ENCODE measurements at regions not wholly inside any gene's neighbourhood (a gene's known extent, or its start where the extent isn't known, plus 50 kb on each side); places are given as distances from the start of the nearest gene placed in this dataset.

DNA sequence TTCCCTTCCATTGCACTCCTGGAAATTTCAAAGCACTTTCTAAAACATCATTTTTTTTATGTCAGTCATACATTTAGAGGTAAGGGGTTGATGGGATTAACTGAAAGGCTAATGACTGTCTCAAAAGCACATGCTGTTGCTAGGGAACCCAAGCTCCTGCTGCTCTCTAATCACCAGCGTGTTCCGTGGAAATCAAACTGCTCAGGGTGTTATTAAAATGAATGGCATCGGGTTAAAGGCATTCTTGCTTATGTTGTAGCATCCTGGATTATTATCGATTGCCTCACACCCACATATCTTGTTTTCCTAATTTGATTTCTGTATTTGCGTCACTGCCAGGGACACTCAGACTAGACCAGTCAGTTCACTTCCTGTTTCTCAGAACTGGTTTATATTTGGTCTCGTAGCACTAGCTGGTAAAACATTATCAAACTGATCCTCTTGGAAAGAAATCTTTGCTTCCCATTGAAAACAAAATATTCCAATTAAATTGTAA is 216.5 kb upstream of the MKLN1 start:
- POLR2A ChIA-PET: no interaction called here
- CTCF ChIA-PET: interaction anchor here (0.6 to 0.7 kb wide), 3 partner anchors 239 to 355 kb away, joined by 3 to 4 read pairs (median 3); no protein-coding TSS in a partner anchor

DNA sequence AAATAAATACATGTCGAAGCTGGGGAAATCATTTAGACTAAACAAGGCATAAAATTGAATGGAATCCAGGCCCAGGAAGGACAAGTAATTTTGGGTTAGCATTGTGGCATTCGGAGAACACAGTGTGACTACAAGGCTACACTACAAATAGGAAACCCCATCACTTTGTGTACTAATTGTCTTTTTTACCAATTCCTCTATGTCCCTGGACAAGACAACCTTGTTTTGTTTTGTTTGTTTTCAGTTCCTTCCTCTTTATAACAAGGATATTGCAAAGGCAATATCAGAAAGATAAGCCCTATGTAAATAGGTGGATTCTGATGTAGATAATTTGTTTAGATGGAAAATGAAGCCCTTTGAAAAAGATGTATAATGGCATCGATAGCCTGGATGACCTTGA is 215.9 kb upstream of the MKLN1 start:
- H3K36me3 ChIP-seq (ENCODE audit: control insufficient read depth in 2 of 2, insufficient read depth in 1 of 2, low read length in 2 of 2): no peaks in the 10 kb centered on the region
- POLR2A ChIA-PET: interaction anchor here (0.6 kb wide), 1 partner anchor 171 kb away, joined by 6 read pairs; no protein-coding TSS in a partner anchor
- H3K4me3 ChIP-seq (ENCODE audit: low read depth, low read length): no peak overlapping the region
- TF ChIP-seq ZNF747 (tag by site-specific recombination; IDR thresholded peaks at IDR 0.05) (no peak), ZNF114 (tag by site-specific recombination; IDR thresholded peaks at IDR 0.05) (no peak), ZNF629 (tag by site-specific recombination; IDR thresholded peaks at IDR 0.05) (no peak), ZNF837 (tag by site-specific recombination; IDR thresholded peaks at IDR 0.05) (no peak), ZFP37 (tag by site-specific recombination; IDR thresholded peaks at IDR 0.05) (no peak), HOXD13 (CRISPR knock-in tag; IDR thresholded peaks at IDR 0.05; ENCODE audit: borderline replicate concordance) (no peak), ZSCAN30 (tag by site-specific recombination; IDR thresholded peaks at IDR 0.05) (no peak), ZNF433 (tag by site-specific recombination; IDR thresholded peaks at IDR 0.05; ENCODE audit: low read depth) (no peak), EGR2 (tag by site-specific recombination; IDR thresholded peaks at IDR 0.05; ENCODE audit: low read depth) (no peak), ZNF596 (tag by site-specific recombination; IDR thresholded peaks at IDR 0.05) (no peak), SP2 (tag by site-specific recombination; IDR thresholded peaks at IDR 0.05) (no peak)
- TF ChIP-seq, protein P1, sequence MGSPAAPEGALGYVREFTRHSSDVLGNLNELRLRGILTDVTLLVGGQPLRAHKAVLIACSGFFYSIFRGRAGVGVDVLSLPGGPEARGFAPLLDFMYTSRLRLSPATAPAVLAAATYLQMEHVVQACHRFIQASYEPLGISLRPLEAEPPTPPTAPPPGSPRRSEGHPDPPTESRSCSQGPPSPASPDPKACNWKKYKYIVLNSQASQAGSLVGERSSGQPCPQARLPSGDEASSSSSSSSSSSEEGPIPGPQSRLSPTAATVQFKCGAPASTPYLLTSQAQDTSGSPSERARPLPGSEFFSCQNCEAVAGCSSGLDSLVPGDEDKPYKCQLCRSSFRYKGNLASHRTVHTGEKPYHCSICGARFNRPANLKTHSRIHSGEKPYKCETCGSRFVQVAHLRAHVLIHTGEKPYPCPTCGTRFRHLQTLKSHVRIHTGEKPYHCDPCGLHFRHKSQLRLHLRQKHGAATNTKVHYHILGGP (tag by site-specific recombination; IDR thresholded peaks at IDR 0.05): no peak
- TF ChIP-seq, protein P2, sequence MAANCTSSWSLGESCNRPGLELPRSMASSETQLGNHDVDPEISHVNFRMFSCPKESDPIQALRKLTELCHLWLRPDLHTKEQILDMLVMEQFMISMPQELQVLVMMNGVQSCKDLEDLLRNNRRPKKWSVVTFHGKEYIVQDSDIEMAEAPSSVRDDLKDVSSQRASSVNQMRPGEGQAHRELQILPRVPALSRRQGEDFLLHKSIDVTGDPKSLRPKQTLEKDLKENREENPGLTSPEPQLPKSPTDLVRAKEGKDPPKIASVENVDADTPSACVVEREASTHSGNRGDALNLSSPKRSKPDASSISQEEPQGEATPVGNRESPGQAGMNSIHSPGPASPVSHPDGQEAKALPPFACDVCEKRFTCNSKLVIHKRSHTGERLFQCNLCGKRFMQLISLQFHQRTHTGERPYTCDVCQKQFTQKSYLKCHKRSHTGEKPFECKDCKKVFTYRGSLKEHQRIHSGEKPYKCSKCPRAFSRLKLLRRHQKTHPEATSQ (tag by site-specific recombination; IDR thresholded peaks at IDR 0.05): no peak
- no peak overlapping the region for H3K27ac ChIP-seq (ENCODE audit: extremely low read depth, low read depth, low read length)
- CTCF ChIA-PET: interaction anchor here (0.6 to 0.7 kb wide), 4 partner anchors 238 to 1016 kb away, joined by 3 to 4 read pairs (median 3); no protein-coding TSS in a partner anchor
- H3K9me3 ChIP-seq (ENCODE audit: control insufficient read depth, insufficient read depth, low read depth, low read length): no peaks in the 10 kb centered on the region
- H3K4me1 ChIP-seq (ENCODE audit: control insufficient read depth, insufficient read depth, low read length): no peaks in the 10 kb centered on the region

More for the DNA sequence above, 216.5 kb upstream of the MKLN1 start:
- Histone ChIP-seq H3K27ac (ENCODE audit: extremely low read depth, low read depth, low read length) (no peak overlapping the region), H3K9me3 (ENCODE audit: control insufficient read depth, insufficient read depth, low read depth, low read length) (no peaks in the 10 kb centered on the region), H3K4me1 (ENCODE audit: control insufficient read depth, insufficient read depth, low read length) (no peaks in the 10 kb centered on the region), H3K36me3 (ENCODE audit: control insufficient read depth in 2 of 2, insufficient read depth in 1 of 2, low read length in 2 of 2) (no peaks in the 10 kb centered on the region), H3K4me3 (ENCODE audit: low read depth, low read length) (no peak overlapping the region)
- no peak for TF ChIP-seq ZNF555 (tag by site-specific recombination; conservative IDR thresholded peaks at IDR 0.05)

DNA sequence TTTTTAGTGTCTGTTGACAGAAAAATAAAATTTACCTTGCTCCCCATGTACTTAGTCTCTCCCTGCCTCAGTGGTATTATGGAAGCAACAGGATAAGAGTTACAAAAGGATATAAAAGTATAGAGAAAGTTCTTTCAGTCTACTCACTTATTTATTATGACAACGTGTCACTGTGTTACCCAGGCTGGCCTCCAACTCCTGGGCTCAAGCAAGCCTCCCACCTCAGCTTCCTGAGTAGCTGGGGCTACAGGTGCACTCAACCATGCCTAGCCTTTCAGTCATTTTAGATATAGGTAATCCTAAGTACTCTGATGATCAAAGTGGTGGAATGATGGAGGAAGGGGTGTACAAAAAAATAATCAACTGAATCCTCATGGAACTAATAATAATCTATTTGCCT is 215.2 kb upstream of the MKLN1 start:
- Histone ChIP-seq H3K4me3 (ENCODE audit: low read depth, low read length) (no peak overlapping the region), H3K4me1 (ENCODE audit: control insufficient read depth, insufficient read depth, low read length) (no peaks in the 10 kb centered on the region), H3K36me3 (ENCODE audit: control insufficient read depth in 2 of 2, insufficient read depth in 1 of 2, low read length in 2 of 2) (no peaks in the 10 kb centered on the region), H3K27ac (ENCODE audit: extremely low read depth, low read depth, low read length) (no peak overlapping the region), H3K9me3 (ENCODE audit: control insufficient read depth, insufficient read depth, low read depth, low read length) (no peaks in the 10 kb centered on the region)
- ChIA-PET CTCF (interaction anchor here (1.1 kb wide), 1 partner anchor 72 kb away, joined by 4 read pairs; no protein-coding TSS in a partner anchor), POLR2A (interaction anchor here (0.5 to 1.0 kb wide), 2 partner anchors 215 to 407 kb away, joined by 3 read pairs; partner anchors contain the start of gene MKLN1)
- TF ChIP-seq KLF9 (tag by site-specific recombination; IDR thresholded peaks at IDR 0.05; ENCODE audit: low read depth): no peak
- TF ChIP-seq ZNF843 (tag by site-specific recombination; IDR thresholded peaks at IDR 0.05): no peak
- TF ChIP-seq, protein P3, sequence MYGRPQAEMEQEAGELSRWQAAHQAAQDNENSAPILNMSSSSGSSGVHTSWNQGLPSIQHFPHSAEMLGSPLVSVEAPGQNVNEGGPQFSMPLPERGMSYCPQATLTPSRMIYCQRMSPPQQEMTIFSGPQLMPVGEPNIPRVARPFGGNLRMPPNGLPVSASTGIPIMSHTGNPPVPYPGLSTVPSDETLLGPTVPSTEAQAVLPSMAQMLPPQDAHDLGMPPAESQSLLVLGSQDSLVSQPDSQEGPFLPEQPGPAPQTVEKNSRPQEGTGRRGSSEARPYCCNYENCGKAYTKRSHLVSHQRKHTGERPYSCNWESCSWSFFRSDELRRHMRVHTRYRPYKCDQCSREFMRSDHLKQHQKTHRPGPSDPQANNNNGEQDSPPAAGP (tag by site-specific recombination; IDR thresholded peaks at IDR 0.05): no peak
- no peak for TF ChIP-seq ZNF366 (tag by site-specific recombination; conservative IDR thresholded peaks at IDR 0.05)
- no peak for TF ChIP-seq ZNF221 (tag by site-specific recombination; IDR thresholded peaks at IDR 0.05; ENCODE audit: borderline replicate concordance)
- no peak for TF ChIP-seq IKZF3 (tag by site-specific recombination; IDR thresholded peaks at IDR 0.05)
- TF ChIP-seq ZNF830 (tag by site-specific recombination; IDR thresholded peaks at IDR 0.05; ENCODE audit: low read depth): no peak
- TF ChIP-seq, protein P2 (tag by site-specific recombination; IDR thresholded peaks at IDR 0.05): no peak
- no peak for TF ChIP-seq ZNF10 (tag by site-specific recombination; IDR thresholded peaks at IDR 0.05)
- TF ChIP-seq ZNF670 (tag by site-specific recombination; IDR thresholded peaks at IDR 0.05; ENCODE audit: low read depth): no peak
- no peak for TF ChIP-seq KLF7 (tag by site-specific recombination; IDR thresholded peaks at IDR 0.05; ENCODE audit: borderline replicate concordance)
- TF ChIP-seq, protein P4, sequence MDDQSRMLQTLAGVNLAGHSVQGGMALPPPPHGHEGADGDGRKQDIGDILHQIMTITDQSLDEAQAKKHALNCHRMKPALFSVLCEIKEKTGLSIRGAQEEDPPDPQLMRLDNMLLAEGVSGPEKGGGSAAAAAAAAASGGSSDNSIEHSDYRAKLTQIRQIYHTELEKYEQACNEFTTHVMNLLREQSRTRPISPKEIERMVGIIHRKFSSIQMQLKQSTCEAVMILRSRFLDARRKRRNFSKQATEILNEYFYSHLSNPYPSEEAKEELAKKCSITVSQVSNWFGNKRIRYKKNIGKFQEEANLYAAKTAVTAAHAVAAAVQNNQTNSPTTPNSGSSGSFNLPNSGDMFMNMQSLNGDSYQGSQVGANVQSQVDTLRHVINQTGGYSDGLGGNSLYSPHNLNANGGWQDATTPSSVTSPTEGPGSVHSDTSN (CRISPR knock-in tag; IDR thresholded peaks at IDR 0.05): no peak
- no peak for TF ChIP-seq ZNF175 (tag by site-specific recombination; IDR thresholded peaks at IDR 0.05)

All from HEK293 (cell line).